K562 (cell line): ENCODE measurements at regions not wholly inside any gene's neighbourhood (a gene's known extent, or its start where the extent isn't known, plus 50 kb on each side); places are given as distances from the start of the nearest gene placed in this dataset.

ENCODE experiments used
- CBX3 ChIP-seq, 2 experiments: IDR thresholded peaks; 1 replicate in 1 of 2; 2 replicates in 1 of 2; pipeline ENCODE4 v1.6.1; 2012; ENCODE audit warnings: inconsistent platforms in 2 of 2, low read length in 2 of 2, borderline replicate concordance in 1 of 2, control low read depth in 1 of 2
- SIRT6 ChIP-seq: IDR thresholded peaks from one replicate; pipeline ENCODE4 v1.6.1; 2012; ENCODE audit warnings: low read depth, mild to moderate bottlenecking, control low read depth, inconsistent platforms, low read length, moderate library complexity
- TF ChIP-seq, protein P1 (sequence below): fragments of 200-600 bp; sonication (generic); IDR thresholded peaks from one replicate; pipeline ENCODE4 v1.6.1; 2012; ENCODE audit warnings: mild to moderate bottlenecking, low read depth, low read length, inconsistent platforms
- TF ChIP-seq, protein P2 (sequence below): sonication (generic); formaldehyde crosslinking; IDR thresholded peaks from 2 replicates; pipeline ENCODE4 v1.9.0; 2022; ENCODE audit warnings: mild to moderate bottlenecking, missing genetic modification reagents

DNA sequence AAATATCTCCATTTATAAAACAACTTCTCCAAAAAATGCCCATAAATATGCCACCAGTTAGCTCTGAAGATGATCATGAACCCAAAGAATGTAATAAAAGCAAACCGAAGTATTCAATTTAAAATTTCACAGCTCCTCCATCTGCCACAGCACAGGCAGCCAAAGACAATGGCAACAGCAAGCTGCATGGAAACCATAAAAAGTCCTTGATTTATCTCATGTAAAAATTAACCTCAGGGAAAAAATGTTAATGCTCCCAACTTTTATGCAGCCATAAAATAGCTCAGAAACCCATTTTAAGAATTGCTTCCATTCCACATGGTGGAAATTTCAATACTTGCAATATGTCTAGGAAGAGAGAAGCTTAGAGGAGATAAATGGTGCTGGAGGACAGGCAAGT, 132.3 kb upstream of the ARHGEF9 start (continued):
- TF ChIP-seq, protein P1, sequence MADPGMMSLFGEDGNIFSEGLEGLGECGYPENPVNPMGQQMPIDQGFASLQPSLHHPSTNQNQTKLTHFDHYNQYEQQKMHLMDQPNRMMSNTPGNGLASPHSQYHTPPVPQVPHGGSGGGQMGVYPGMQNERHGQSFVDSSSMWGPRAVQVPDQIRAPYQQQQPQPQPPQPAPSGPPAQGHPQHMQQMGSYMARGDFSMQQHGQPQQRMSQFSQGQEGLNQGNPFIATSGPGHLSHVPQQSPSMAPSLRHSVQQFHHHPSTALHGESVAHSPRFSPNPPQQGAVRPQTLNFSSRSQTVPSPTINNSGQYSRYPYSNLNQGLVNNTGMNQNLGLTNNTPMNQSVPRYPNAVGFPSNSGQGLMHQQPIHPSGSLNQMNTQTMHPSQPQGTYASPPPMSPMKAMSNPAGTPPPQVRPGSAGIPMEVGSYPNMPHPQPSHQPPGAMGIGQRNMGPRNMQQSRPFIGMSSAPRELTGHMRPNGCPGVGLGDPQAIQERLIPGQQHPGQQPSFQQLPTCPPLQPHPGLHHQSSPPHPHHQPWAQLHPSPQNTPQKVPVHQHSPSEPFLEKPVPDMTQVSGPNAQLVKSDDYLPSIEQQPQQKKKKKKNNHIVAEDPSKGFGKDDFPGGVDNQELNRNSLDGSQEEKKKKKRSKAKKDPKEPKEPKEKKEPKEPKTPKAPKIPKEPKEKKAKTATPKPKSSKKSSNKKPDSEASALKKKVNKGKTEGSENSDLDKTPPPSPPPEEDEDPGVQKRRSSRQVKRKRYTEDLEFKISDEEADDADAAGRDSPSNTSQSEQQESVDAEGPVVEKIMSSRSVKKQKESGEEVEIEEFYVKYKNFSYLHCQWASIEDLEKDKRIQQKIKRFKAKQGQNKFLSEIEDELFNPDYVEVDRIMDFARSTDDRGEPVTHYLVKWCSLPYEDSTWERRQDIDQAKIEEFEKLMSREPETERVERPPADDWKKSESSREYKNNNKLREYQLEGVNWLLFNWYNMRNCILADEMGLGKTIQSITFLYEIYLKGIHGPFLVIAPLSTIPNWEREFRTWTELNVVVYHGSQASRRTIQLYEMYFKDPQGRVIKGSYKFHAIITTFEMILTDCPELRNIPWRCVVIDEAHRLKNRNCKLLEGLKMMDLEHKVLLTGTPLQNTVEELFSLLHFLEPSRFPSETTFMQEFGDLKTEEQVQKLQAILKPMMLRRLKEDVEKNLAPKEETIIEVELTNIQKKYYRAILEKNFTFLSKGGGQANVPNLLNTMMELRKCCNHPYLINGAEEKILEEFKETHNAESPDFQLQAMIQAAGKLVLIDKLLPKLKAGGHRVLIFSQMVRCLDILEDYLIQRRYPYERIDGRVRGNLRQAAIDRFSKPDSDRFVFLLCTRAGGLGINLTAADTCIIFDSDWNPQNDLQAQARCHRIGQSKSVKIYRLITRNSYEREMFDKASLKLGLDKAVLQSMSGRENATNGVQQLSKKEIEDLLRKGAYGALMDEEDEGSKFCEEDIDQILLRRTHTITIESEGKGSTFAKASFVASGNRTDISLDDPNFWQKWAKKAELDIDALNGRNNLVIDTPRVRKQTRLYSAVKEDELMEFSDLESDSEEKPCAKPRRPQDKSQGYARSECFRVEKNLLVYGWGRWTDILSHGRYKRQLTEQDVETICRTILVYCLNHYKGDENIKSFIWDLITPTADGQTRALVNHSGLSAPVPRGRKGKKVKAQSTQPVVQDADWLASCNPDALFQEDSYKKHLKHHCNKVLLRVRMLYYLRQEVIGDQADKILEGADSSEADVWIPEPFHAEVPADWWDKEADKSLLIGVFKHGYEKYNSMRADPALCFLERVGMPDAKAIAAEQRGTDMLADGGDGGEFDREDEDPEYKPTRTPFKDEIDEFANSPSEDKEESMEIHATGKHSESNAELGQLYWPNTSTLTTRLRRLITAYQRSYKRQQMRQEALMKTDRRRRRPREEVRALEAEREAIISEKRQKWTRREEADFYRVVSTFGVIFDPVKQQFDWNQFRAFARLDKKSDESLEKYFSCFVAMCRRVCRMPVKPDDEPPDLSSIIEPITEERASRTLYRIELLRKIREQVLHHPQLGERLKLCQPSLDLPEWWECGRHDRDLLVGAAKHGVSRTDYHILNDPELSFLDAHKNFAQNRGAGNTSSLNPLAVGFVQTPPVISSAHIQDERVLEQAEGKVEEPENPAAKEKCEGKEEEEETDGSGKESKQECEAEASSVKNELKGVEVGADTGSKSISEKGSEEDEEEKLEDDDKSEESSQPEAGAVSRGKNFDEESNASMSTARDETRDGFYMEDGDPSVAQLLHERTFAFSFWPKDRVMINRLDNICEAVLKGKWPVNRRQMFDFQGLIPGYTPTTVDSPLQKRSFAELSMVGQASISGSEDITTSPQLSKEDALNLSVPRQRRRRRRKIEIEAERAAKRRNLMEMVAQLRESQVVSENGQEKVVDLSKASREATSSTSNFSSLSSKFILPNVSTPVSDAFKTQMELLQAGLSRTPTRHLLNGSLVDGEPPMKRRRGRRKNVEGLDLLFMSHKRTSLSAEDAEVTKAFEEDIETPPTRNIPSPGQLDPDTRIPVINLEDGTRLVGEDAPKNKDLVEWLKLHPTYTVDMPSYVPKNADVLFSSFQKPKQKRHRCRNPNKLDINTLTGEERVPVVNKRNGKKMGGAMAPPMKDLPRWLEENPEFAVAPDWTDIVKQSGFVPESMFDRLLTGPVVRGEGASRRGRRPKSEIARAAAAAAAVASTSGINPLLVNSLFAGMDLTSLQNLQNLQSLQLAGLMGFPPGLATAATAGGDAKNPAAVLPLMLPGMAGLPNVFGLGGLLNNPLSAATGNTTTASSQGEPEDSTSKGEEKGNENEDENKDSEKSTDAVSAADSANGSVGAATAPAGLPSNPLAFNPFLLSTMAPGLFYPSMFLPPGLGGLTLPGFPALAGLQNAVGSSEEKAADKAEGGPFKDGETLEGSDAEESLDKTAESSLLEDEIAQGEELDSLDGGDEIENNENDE, result no peak
- TF ChIP-seq SIRT6 (no peak), CBX3 (IDR thresholded peaks at IDR 0.05; ENCODE audit: borderline replicate concordance in 1 of 2, low read length in 2 of 2) (no peak)
- TF ChIP-seq, protein P2, sequence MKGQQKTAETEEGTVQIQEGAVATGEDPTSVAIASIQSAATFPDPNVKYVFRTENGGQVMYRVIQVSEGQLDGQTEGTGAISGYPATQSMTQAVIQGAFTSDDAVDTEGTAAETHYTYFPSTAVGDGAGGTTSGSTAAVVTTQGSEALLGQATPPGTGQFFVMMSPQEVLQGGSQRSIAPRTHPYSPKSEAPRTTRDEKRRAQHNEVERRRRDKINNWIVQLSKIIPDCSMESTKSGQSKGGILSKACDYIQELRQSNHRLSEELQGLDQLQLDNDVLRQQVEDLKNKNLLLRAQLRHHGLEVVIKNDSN (CRISPR knock-in tag), result no peak
- TF ChIP-seq, all 486 proteins: peak for 0
